CD14-positive monocyte (primary cell): ENCODE measurements at regions not wholly inside any gene's neighbourhood (a gene's known extent, or its start where the extent isn't known, plus 50 kb on each side); places are given as distances from the start of the nearest gene placed in this dataset.

Experiments
- DNase-seq, 3 donors: peaks; one replicate each; pipeline ENCODE4 v3.0.0-alpha.2; 2011 to 2022
- H2AFZ ChIP-seq: 2 replicates; pipeline ENCODE4 v1.6.0; 2012; ENCODE audit warnings: mild to moderate bottlenecking, low read depth, low read length, inconsistent platforms; ENCODE audit not compliant: insufficient read depth, poor library complexity, severe bottlenecking
- H3K27ac ChIP-seq, 2 donors: 1 replicate in 1 of 2; 2 replicates in 1 of 2; pipeline ENCODE4 v1.5.1; 2012 to 2013; ENCODE audit warnings: low read length in 2 of 2, control low read depth in 1 of 2, inconsistent platforms in 1 of 2, low read depth in 1 of 2, mild to moderate bottlenecking in 1 of 2
- H3K27me3 ChIP-seq, 2 donors: one replicate each; pipeline versions ENCODE4 v1.6.0 to v1.6.1; 2011 to 2013; ENCODE audit warnings: low read length in 2 of 2; ENCODE audit not compliant: control insufficient read depth in 2 of 2, insufficient read depth in 2 of 2
- H3K36me3 ChIP-seq, 2 donors: replicated peaks in 1 of 2; 1 replicate in 1 of 2; 2 replicates in 1 of 2; pipeline versions ENCODE4 v1.5.1 to v1.6.1; 2012 to 2013; ENCODE audit warnings: low read length in 2 of 2, control low read depth in 1 of 2, inconsistent platforms in 1 of 2, mild to moderate bottlenecking in 1 of 2; ENCODE audit not compliant: insufficient read depth in 2 of 2, control insufficient read depth in 1 of 2
- H3K4me1 ChIP-seq, 2 donors: 1 replicate in 1 of 2; 2 replicates in 1 of 2; pipeline versions ENCODE4 v1.5.1 to v1.6.1; 2012 to 2013; ENCODE audit warnings: low read length in 2 of 2, control low read depth in 1 of 2, inconsistent platforms in 1 of 2, mild to moderate bottlenecking in 1 of 2, moderate library complexity in 1 of 2; ENCODE audit not compliant: insufficient read depth in 2 of 2, control insufficient read depth in 1 of 2
- H3K4me2 ChIP-seq: replicated peaks from 2 replicates; pipeline ENCODE3; 2012; ENCODE audit warnings: low read length, moderate library complexity, mild to moderate bottlenecking; ENCODE audit not compliant: poor library complexity, severe bottlenecking; ENCODE audit errors: extremely low read depth
- H3K4me3 ChIP-seq, 3 experiments: fragments of 200-600 bp in 1 of 3; sonication (generic) in 1 of 3; replicated peaks in 1 of 3; 1 replicate in 2 of 3; 2 replicates in 1 of 3; pipeline ENCODE4 v1.5.1; 2011 to 2013; ENCODE audit warnings: low read length in 3 of 3, mild to moderate bottlenecking in 3 of 3, control low read depth in 2 of 3, low read depth in 2 of 3, inconsistent platforms in 1 of 3, moderate library complexity in 1 of 3
- H3K79me2 ChIP-seq: 2 replicates; pipeline ENCODE4 v1.6.0; 2012; ENCODE audit warnings: mild to moderate bottlenecking, control low read depth, inconsistent platforms, low read length, moderate library complexity; ENCODE audit not compliant: insufficient read depth
- H3K9ac ChIP-seq: 2 replicates; pipeline ENCODE4 v1.6.0; 2017; ENCODE audit warnings: low read length, mild to moderate bottlenecking; ENCODE audit not compliant: insufficient read depth, poor library complexity, severe bottlenecking
- H3K9me3 ChIP-seq, 2 donors: replicated peaks in 1 of 2; 1 replicate in 1 of 2; 2 replicates in 1 of 2; pipeline versions ENCODE4 v1.5.1 to v1.6.1; 2012 to 2013; ENCODE audit warnings: low read length in 2 of 2, control low read depth in 1 of 2; ENCODE audit not compliant: control insufficient read depth in 1 of 2, insufficient read depth in 1 of 2
- H4K20me1 ChIP-seq: 2 replicates; pipeline ENCODE4 v1.6.0; 2012; ENCODE audit warnings: mild to moderate bottlenecking, low read length, control low read depth, moderate library complexity; ENCODE audit not compliant: insufficient read depth
- H3K27ac Mint-ChIP-seq, 7 donors: one replicate each; pipeline ENCODE4 v1.8.0; 2020; ENCODE audit warnings: mild to moderate bottlenecking in 7 of 7, mixed read lengths in 7 of 7, moderate library complexity in 6 of 7, inconsistent platforms in 2 of 7
- H3K27me3 Mint-ChIP-seq, 3 donors: one replicate each; pipeline ENCODE4 v1.8.0; 2021 to 2022; ENCODE audit warnings: low read depth in 3 of 3, mild to moderate bottlenecking in 3 of 3, mixed read lengths in 3 of 3, moderate library complexity in 3 of 3, inconsistent platforms in 1 of 3
- H3K36me3 Mint-ChIP-seq, 2 donors: one replicate each; pipeline ENCODE4 v1.8.0; 2020; ENCODE audit warnings: mixed read lengths in 2 of 2, inconsistent platforms in 1 of 2, mild to moderate bottlenecking in 1 of 2
- H3K4me1 Mint-ChIP-seq: one replicate; pipeline ENCODE4 v1.8.0; 2020; ENCODE audit warnings: mild to moderate bottlenecking, mixed read lengths
- H3K4me3 Mint-ChIP-seq, 2 donors: one replicate each; pipeline ENCODE4 v1.8.0; 2020; ENCODE audit warnings: mild to moderate bottlenecking in 2 of 2, mixed read lengths in 2 of 2, moderate library complexity in 1 of 2
- H3K9me3 Mint-ChIP-seq, 7 donors: one replicate each; pipeline ENCODE4 v1.8.0; 2020 to 2022; ENCODE audit warnings: mixed read lengths in 7 of 7, mild to moderate bottlenecking in 6 of 7, moderate library complexity in 6 of 7, inconsistent platforms in 2 of 7
- WGBS: methylation state at CpG from one replicate; pipeline ENCODE4 v1.1.5; 2013; ENCODE audit warnings: missing lambda C conversion rate; ENCODE audit not compliant: insufficient coverage; 5-methylcytosine and 5-hydroxymethylcytosine counted together
- intact Hi-C, 2 donors: fragments of 100-400 bp; cut with micrococcal nuclease; formaldehyde crosslinking; loops; one replicate each; pipeline versions ENCODE4 v1.15.0 to v1.15.1; 2023
- TF ChIP-seq, protein P1 (sequence below): fragments of 200-600 bp; IDR thresholded peaks from one replicate; pipeline ENCODE4 v1.8.0; 2022; ENCODE audit warnings: antibody characterized with exemption, mild to moderate bottlenecking

GRCh38 chr15:31957581-31957980 lies 72.7 kb upstream of the CHRNA7 start:
- Histone ChIP-seq H3K79me2 (no peaks in the 10 kb centered on the region), H3K9ac (no peak overlapping the region), H3K4me1 (no peaks in the 10 kb centered on the region), H3K9me3 (peaks cover 26 to 28% of the 10 kb centered on the region in 2 donors), H3K27me3 (no peaks in the 10 kb centered on the region), H2AFZ (no peak overlapping the region), H3K4me2 (no peak overlapping the region), H3K36me3 (no peaks in the 10 kb centered on the region), H3K27ac (no peak overlapping the region), H4K20me1 (no peaks in the 10 kb centered on the region), H3K4me3 (no peak overlapping the region)
- intact Hi-C loops: no loop called here
- H3K9me3 Mint-ChIP-seq: peaks cover 4 to 44% (median 27%) of the 10 kb centered on the region in 7 donors
- peaks cover 0 to 3% (median under 1%) of the 10 kb centered on the region in 3 donors for H3K27me3 Mint-ChIP-seq
- H3K36me3 Mint-ChIP-seq: no peaks in the 10 kb centered on the region
- no peaks in the 10 kb centered on the region for H3K4me1 Mint-ChIP-seq
- TF ChIP-seq, protein P1, sequence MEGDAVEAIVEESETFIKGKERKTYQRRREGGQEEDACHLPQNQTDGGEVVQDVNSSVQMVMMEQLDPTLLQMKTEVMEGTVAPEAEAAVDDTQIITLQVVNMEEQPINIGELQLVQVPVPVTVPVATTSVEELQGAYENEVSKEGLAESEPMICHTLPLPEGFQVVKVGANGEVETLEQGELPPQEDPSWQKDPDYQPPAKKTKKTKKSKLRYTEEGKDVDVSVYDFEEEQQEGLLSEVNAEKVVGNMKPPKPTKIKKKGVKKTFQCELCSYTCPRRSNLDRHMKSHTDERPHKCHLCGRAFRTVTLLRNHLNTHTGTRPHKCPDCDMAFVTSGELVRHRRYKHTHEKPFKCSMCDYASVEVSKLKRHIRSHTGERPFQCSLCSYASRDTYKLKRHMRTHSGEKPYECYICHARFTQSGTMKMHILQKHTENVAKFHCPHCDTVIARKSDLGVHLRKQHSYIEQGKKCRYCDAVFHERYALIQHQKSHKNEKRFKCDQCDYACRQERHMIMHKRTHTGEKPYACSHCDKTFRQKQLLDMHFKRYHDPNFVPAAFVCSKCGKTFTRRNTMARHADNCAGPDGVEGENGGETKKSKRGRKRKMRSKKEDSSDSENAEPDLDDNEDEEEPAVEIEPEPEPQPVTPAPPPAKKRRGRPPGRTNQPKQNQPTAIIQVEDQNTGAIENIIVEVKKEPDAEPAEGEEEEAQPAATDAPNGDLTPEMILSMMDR: no peak
- DNase-seq: no peak
- H3K4me3 Mint-ChIP-seq: no peak overlapping the region
- H3K27ac Mint-ChIP-seq: no peak overlapping the region

DNA sequence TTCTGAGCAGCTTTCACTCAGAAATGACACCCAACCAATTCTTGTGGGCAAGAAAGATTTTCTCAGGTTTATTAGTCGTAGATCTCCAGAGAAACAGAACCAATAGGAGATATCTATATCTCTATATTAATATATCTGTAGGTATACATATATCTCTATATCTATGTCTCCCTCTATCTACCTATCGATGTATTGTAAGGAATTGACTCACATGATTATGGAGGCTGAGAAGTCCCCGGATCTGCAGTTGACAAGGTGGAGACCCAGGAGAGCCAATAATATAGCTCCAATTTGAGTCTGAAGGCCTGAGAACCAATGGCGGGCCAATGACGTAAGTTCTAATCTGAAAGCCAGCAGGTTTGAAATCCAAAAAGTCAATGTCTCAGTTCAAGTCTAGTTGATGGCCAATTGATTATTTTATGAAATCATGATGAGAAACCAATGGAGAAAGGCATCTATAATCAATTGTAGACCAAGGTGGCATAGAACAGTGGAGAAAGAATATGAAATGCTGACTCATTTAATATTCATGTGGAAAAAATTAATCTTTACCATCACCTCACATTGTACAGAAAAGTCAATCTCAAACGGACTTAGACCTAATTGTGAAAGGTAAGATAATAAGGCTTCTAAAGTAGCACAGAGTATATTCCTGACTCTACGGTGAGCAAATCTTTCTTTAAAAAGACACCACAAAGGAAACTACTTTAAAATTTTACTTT lies 65.6 kb upstream of the CHRNA7 start:
- intact Hi-C loops: no loop called here
- H3K9ac ChIP-seq: no peak overlapping the region
- H3K27ac ChIP-seq: no peak overlapping the region
- H3K79me2 ChIP-seq: no peaks in the 10 kb centered on the region
- Mint-ChIP-seq H3K36me3 (no peaks in the 10 kb centered on the region), H3K27ac (no peak overlapping the region), H3K9me3 (peaks cover 0 to 13% (median 6%) of the 10 kb centered on the region in 7 donors), H3K27me3 (peaks cover 2 to 4% (median 2%) of the 10 kb centered on the region in 3 donors), H3K4me1 (no peaks in the 10 kb centered on the region), H3K4me3 (no peak overlapping the region)
- 100% methylated on average over 2 of the region's 7 CpGs for WGBS
- peaks cover 0 to 8% of the 10 kb centered on the region in 2 donors for H3K9me3 ChIP-seq
- no peak overlapping the region for H2AFZ ChIP-seq
- no peaks in the 10 kb centered on the region for H3K36me3 ChIP-seq
- no peaks in the 10 kb centered on the region for H3K27me3 ChIP-seq
- no peak for DNase-seq
- H3K4me3 ChIP-seq: no peak overlapping the region
- H4K20me1 ChIP-seq: no peaks in the 10 kb centered on the region
- TF ChIP-seq, protein P1: no peak
- no peak overlapping the region for H3K4me2 ChIP-seq
- no peaks in the 10 kb centered on the region for H3K4me1 ChIP-seq
